Endothelial cell of umbilical vein (primary cell): ENCODE measurements at regions not wholly inside any gene's neighbourhood (a gene's known extent, or its start where the extent isn't known, plus 50 kb on each side); places are given as distances from the start of the nearest gene placed in this dataset.

Source experiments
- BruUV-seq: library from RNA; stranded (reverse); fragments of 400-500 nt; replicated peaks from 2 replicates; lab custom pipeline; 2021; lab: Mats Ljungman, UMichigan
- CTCF ChIA-PET: fragments of 300-600, 350-600 bp; sonication (Branson Sonifier 250); formaldehyde crosslinking; loops from one replicate; lab custom pipeline; 2021; ENCODE audit warnings: antibody characterized with exemption, inconsistent platforms; lab: Charles Lee
- POLR2A ChIA-PET: fragments of 300-600, 350-600 bp; sonication (Branson Sonifier 250); formaldehyde crosslinking; loops from one replicate; lab custom pipeline; 2021; ENCODE audit warnings: antibody characterized with exemption, inconsistent platforms; lab: Charles Lee
- DNase-seq: peaks from one replicate; pipeline ENCODE4 v3.0.0-alpha.2; 2011; ENCODE audit warnings: low read depth, low spot score
- FAIRE-seq: peaks from 2 replicates; lab custom pipeline; 2011; peaks lifted over from hg19 to GRCh38; lab: Jason Lieb, UNC
- H2AFZ ChIP-seq: 2 replicates; pipeline ENCODE4 v1.6.0; 2012; ENCODE audit warnings: low read depth, low read length, control low read depth, inconsistent platforms
- H3K27ac ChIP-seq: 2 replicates; pipeline ENCODE4 v1.5.1; 2011; ENCODE audit warnings: low read depth, mild to moderate bottlenecking, control low read depth, low read length, moderate library complexity; ENCODE audit not compliant: insufficient read depth
- H3K27me3 ChIP-seq, 2 experiments: 2 replicates each; pipeline versions ENCODE4 v1.6.0 to v1.6.1; 2011; ENCODE audit warnings: low read length in 2 of 2, mixed read lengths in 1 of 2; ENCODE audit not compliant: control insufficient read depth in 2 of 2, insufficient read depth in 2 of 2
- H3K36me3 ChIP-seq, 2 experiments: 2 replicates in 1 of 2; 3 replicates in 1 of 2; pipeline ENCODE4 v1.5.1; 2011; ENCODE audit warnings: low read length in 2 of 2, mild to moderate bottlenecking in 1 of 2, moderate library complexity in 1 of 2; ENCODE audit not compliant: control insufficient read depth in 2 of 2, insufficient read depth in 2 of 2; ENCODE audit errors: extremely low read depth in 1 of 2
- H3K4me1 ChIP-seq: 3 replicates; pipeline ENCODE4 v1.5.1; 2011; ENCODE audit warnings: mild to moderate bottlenecking, low read length; ENCODE audit not compliant: control insufficient read depth, insufficient read depth; ENCODE audit errors: extremely low read depth
- H3K4me2 ChIP-seq: 2 replicates; pipeline ENCODE4 v1.6.1; 2011; ENCODE audit warnings: low read length, control low read depth, mixed read lengths; ENCODE audit not compliant: insufficient read depth
- H3K4me3 ChIP-seq, 3 experiments: fragments of 200-600 bp in 1 of 3; sonication (generic), shearing (Covaris generic) in 1 of 3; replicated peaks in 1 of 3; 2 replicates each; pipeline ENCODE4 v1.5.1; 2011 to 2016; ENCODE audit warnings: control low read depth in 3 of 3, low read length in 3 of 3, mild to moderate bottlenecking in 2 of 3, inconsistent platforms in 1 of 3, low read depth in 1 of 3, moderate library complexity in 1 of 3; ENCODE audit not compliant: insufficient read depth in 1 of 3
- H3K79me2 ChIP-seq: 2 replicates; pipeline ENCODE4 v1.6.0; 2012; ENCODE audit warnings: low read length, inconsistent platforms; ENCODE audit not compliant: control insufficient read depth, insufficient read depth
- H3K9ac ChIP-seq: replicated peaks from 2 replicates; pipeline ENCODE3; 2011; ENCODE audit warnings: low read length, control low read depth; ENCODE audit not compliant: insufficient read depth; ENCODE audit errors: extremely low read depth
- H3K9me1 ChIP-seq: replicated peaks from 3 replicates; pipeline ENCODE4 v1.6.0; 2011; ENCODE audit warnings: mild to moderate bottlenecking, low read length; ENCODE audit not compliant: control insufficient read depth, insufficient read depth; ENCODE audit errors: extremely low read depth
- H3K9me3 ChIP-seq: replicated peaks from 2 replicates; pipeline ENCODE4 v1.5.1; 2012; ENCODE audit warnings: low read length, inconsistent platforms; ENCODE audit not compliant: control insufficient read depth, insufficient read depth
- H4K20me1 ChIP-seq: replicated peaks from 2 replicates; pipeline ENCODE3; 2011; ENCODE audit warnings: mild to moderate bottlenecking, low read length; ENCODE audit not compliant: control insufficient read depth, insufficient read depth; ENCODE audit errors: extremely low read depth
- EZH2 ChIP-seq: IDR thresholded peaks from 2 replicates; pipeline ENCODE4 v1.6.1; 2012; ENCODE audit warnings: borderline replicate concordance, low read depth, mild to moderate bottlenecking, moderate library complexity, low read length, inconsistent platforms; ENCODE audit not compliant: severe bottlenecking
- FOS ChIP-seq: IDR thresholded peaks from 2 replicates; pipeline ENCODE4 v1.6.1; 2011; ENCODE audit warnings: mild to moderate bottlenecking, low read length, moderate library complexity, borderline replicate concordance; ENCODE audit not compliant: insufficient read depth
- GATA2 ChIP-seq: IDR thresholded peaks from 2 replicates; pipeline ENCODE4 v1.7.0; 2011; ENCODE audit warnings: low read depth, mild to moderate bottlenecking, moderate library complexity, mixed read lengths, low read length; ENCODE audit not compliant: insufficient read length, insufficient read depth
- JUN ChIP-seq: IDR thresholded peaks from 2 replicates; pipeline ENCODE4 v1.6.1; 2011; ENCODE audit warnings: borderline replicate concordance, low read depth; ENCODE audit not compliant: insufficient read length, insufficient read depth
- MYC ChIP-seq: IDR thresholded peaks from one replicate; pipeline ENCODE4 v1.6.1; 2011; ENCODE audit warnings: mild to moderate bottlenecking, low read depth, low read length
- POLR2A ChIP-seq: IDR thresholded peaks from 2 replicates; pipeline ENCODE4 v1.6.1; 2012; ENCODE audit warnings: low read depth, mild to moderate bottlenecking, control low read depth, low read length
- POLR2AphosphoS5 ChIP-seq: IDR thresholded peaks from 2 replicates; pipeline ENCODE4 v1.6.1; 2012; ENCODE audit warnings: low read depth, mild to moderate bottlenecking, control low read depth, low read length, moderate library complexity; ENCODE audit not compliant: insufficient read depth
- dilution Hi-C: fragments of 300-500 bp; cut with MboI; formaldehyde crosslinking; loops from one replicate; pipeline ENCODE4 v1.15.0; 2019; ENCODE audit warnings: low sequenced_read_pairs; ENCODE audit not compliant: extremely low pct_ligation_motif_present
- intact Hi-C: fragments of 100-400 bp; cut with micrococcal nuclease; formaldehyde crosslinking; loops from one replicate; pipeline ENCODE4 v1.10.0; 2022
- TF ChIP-seq, protein P1 (sequence below), 2 donors: IDR thresholded peaks; 1 replicate in 1 of 2; 2 replicates in 1 of 2; pipeline ENCODE4 v1.5.1; 2011; ENCODE audit warnings: low read length in 2 of 2, mild to moderate bottlenecking in 2 of 2, moderate library complexity in 2 of 2, control low read depth in 1 of 2, inconsistent platforms in 1 of 2, low read depth in 1 of 2; ENCODE audit not compliant: insufficient read depth in 1 of 2; ENCODE audit errors: extremely low read depth in 1 of 2
- TF ChIP-seq, protein P2 (sequence below): IDR thresholded peaks from 2 replicates; pipeline ENCODE4 v1.6.1; 2011; ENCODE audit not compliant: insufficient read depth, insufficient read length

DNA sequence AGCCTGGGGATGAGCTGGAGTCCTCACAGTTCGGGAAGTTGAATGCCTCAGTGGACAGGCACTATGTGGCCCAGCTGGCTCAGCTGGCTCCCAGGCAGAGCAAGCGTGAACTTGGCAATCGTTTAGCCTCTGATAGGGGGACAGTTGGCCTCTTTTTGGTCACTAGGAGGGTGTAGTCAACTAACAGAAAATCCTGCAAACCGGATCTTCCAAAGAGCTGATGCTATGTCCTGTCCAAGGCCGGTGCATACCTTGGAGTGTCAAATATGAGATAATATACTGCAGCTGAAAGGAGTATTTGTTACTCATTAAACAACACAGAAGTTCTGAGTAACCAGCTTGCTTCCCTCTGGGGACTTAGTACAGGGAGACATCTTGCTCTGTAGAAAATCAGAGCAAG, 126.2 kb upstream of the EXOC2 start:
- intact Hi-C loops (no loop called here), dilution Hi-C loops (no loop called here)
- Histone ChIP-seq H4K20me1 (no peaks in the 10 kb centered on the region), H3K9me1 (no peaks in the 10 kb centered on the region), H3K27ac (no peak overlapping the region), H3K4me3 (no peak overlapping the region), H3K9ac (no peak overlapping the region), H3K4me2 (no peak overlapping the region), H2AFZ (no peak overlapping the region), H3K79me2 (no peaks in the 10 kb centered on the region), H3K9me3 (no peaks in the 10 kb centered on the region), H3K36me3 (no peaks in the 10 kb centered on the region), H3K4me1 (no peaks in the 10 kb centered on the region), H3K27me3 (no peaks in the 10 kb centered on the region)
- FAIRE-seq (no peak), DNase-seq (no peak)
- POLR2A ChIA-PET, result no interaction called here
- TF ChIP-seq MYC (no peak), POLR2AphosphoS5 (no peak)
- CTCF ChIA-PET, result no interaction called here
- no TSS peak for BruUV-seq

DNA sequence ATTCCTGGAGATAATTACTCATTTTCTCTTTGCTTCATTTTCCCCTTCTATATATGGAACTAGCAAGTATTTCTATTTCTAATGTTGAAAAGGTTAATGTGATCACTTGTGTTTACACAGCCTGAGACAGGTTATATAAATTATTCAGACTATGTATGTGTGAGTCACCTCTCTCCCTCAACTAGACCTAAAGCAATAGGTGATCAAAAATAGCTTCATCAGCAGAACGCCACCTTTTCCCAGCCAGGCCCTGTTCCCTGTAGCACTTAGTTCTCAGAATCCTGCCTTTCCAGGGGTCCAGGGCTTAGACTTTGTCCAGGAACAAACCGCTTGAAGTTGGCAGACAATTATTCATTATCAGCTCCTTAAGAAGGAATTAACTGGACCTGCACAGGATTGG, 125.3 kb upstream of the EXOC2 start:
- Histone ChIP-seq H3K27ac (no peak overlapping the region), H4K20me1 (no peaks in the 10 kb centered on the region), H3K4me1 (no peaks in the 10 kb centered on the region), H3K27me3 (no peaks in the 10 kb centered on the region), H3K9me3 (no peaks in the 10 kb centered on the region), H3K4me2 (no peak overlapping the region), H3K4me3 (no peak overlapping the region), H3K9me1 (no peaks in the 10 kb centered on the region), H3K79me2 (no peaks in the 10 kb centered on the region), H2AFZ (no peak overlapping the region), H3K36me3 (no peaks in the 10 kb centered on the region), H3K9ac (no peak overlapping the region)
- no TSS peak for BruUV-seq
- ChIA-PET POLR2A (interaction anchor here (0.7 kb wide), 1 partner anchor 111 kb away, joined by 3 read pairs; no protein-coding TSS in a partner anchor), CTCF (no interaction called here)
- TF ChIP-seq, protein P1, sequence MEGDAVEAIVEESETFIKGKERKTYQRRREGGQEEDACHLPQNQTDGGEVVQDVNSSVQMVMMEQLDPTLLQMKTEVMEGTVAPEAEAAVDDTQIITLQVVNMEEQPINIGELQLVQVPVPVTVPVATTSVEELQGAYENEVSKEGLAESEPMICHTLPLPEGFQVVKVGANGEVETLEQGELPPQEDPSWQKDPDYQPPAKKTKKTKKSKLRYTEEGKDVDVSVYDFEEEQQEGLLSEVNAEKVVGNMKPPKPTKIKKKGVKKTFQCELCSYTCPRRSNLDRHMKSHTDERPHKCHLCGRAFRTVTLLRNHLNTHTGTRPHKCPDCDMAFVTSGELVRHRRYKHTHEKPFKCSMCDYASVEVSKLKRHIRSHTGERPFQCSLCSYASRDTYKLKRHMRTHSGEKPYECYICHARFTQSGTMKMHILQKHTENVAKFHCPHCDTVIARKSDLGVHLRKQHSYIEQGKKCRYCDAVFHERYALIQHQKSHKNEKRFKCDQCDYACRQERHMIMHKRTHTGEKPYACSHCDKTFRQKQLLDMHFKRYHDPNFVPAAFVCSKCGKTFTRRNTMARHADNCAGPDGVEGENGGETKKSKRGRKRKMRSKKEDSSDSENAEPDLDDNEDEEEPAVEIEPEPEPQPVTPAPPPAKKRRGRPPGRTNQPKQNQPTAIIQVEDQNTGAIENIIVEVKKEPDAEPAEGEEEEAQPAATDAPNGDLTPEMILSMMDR (IDR thresholded peaks at IDR 0.05; ENCODE audit: extremely low read depth in 1 of 2, insufficient read depth in 1 of 2, low read depth in 1 of 2, low read length in 2 of 2), result no peak
- TF ChIP-seq FOS (no peak), POLR2A (no peak), JUN (no peak), POLR2AphosphoS5 (no peak), GATA2 (no peak), MYC (no peak), EZH2 (no peak)
- TF ChIP-seq, protein P2, sequence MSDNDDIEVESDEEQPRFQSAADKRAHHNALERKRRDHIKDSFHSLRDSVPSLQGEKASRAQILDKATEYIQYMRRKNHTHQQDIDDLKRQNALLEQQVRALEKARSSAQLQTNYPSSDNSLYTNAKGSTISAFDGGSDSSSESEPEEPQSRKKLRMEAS, result no peak
- intact Hi-C loops, result no loop called here
- no peak for FAIRE-seq
- dilution Hi-C loops, result no loop called here
- DNase-seq, result no peak
